OCI-M2 (cell line): ENCODE measurements at regions not wholly inside any gene's neighbourhood (a gene's known extent, or its start where the extent isn't known, plus 50 kb on each side); places are given as distances from the start of the nearest gene placed in this dataset.
"Not testable (repeated sequence)": the region's sequence is repeated elsewhere in the genome, so short reads cannot be mapped to it uniquely, and the experiment has no call there.

Experiments used
- DNase-seq: peaks from one replicate; lab custom pipeline; 2025; ENCODE audit not compliant: unreplicated experiment; lab: John Stamatoyannopoulos, UW

DNA sequence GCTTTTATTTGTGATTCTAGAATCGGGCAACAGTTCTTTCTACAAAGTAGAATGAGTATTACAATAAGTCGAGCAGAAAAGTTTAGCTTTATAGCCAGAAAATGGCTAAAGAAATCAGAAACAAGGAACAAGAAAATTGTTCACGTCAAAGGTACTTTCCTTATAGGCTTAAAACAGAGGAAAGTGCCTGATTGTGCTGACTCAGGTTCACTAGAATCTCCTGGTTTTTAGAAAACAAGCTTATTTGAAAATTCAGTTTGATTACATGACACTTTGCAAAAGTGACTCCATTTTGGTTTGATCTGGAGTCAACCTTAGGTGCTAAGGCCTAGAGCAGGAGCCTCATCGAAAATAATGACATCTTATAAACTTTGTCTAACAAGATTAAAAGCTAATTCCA, 564.7 kb upstream of the FLRT2 start:
- no peak for DNase-seq

- DNase-seq, result no peak
These were observed 560.4 kb upstream of the FLRT2 start for GRCh38 chr14:84969501-84969900.

- DNase-seq, result no peak
These were observed 554.6 kb upstream of the FLRT2 start for GRCh38 chr14:84975241-84975902.

DNA sequence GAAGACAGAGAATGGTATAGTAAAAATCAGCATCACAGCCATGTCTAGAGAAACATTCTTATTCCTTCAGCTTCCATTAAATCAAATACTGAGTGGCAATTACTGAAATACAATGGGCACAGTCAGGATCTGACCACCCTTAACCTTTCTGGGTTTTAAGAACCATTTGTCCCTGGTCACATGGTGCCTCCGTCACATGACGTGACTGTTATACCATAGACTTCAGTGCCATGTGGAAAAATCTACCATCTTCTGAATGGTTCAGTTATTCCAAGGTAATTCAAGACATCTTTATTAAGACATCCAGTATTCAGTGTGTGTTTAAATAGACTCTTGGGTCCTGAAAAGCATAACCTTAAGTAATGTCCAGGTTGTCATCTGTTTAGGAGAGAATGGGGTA, 553.1 kb upstream of the FLRT2 start:
- DNase-seq, result no peak

DNA sequence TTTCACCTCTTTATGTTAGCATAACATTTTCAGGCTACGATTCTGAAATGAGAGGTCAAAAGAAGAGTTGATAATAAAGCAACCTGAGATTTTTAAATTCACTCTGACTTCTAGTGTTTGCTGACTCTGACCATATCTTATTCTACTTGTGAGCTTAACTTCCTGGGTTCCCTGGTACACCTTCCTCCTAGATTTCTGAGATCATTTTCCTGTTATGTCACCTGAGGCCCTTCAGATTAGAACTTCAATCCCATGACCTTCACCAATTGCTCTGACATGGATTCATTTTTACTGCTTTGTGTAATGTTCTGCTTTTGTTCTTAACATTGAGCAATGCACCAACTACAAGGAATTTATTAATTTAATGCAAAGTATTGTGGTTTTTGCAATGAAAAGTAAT, 542.9 kb upstream of the FLRT2 start:
- DNase-seq, result no peak

GRCh38 chr14:84988357-84988756, 541.6 kb upstream of the FLRT2 start:
- DNase-seq, result no peak

DNA sequence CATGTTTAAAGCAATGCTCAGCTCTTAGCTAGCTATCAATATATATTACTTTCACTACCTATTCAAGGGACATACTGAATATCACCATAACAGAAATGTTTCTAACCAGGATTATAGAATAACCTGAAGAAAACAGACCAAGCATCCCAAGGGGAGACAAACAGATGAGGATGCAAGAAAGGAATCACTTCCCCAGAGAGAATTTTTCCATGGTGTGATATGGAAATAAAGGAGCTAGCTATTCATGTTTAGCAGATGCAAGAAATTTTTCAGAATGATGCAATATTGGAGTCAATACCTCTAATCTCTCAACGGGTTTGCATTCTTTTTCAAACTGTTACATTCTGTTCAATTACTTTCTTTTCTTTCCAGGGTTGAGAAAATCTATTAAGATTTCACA, 538.9 kb upstream of the FLRT2 start:
- no peak for DNase-seq

- no peak for DNase-seq
These were observed 531.7 kb upstream of the FLRT2 start for GRCh38 chr14:84998216-84998615.

GRCh38 chr14:85002846-85003245, 527.1 kb upstream of the FLRT2 start:
- DNase-seq, result no peak

- no peak for DNase-seq
These were observed 526.1 kb upstream of the FLRT2 start for GRCh38 chr14:85003805-85004204.

- no peak for DNase-seq
These were observed 520.4 kb upstream of the FLRT2 start for GRCh38 chr14:85009506-85009905.

GRCh38 chr14:85010186-85010585, 519.8 kb upstream of the FLRT2 start:
- DNase-seq, result no peak

DNA sequence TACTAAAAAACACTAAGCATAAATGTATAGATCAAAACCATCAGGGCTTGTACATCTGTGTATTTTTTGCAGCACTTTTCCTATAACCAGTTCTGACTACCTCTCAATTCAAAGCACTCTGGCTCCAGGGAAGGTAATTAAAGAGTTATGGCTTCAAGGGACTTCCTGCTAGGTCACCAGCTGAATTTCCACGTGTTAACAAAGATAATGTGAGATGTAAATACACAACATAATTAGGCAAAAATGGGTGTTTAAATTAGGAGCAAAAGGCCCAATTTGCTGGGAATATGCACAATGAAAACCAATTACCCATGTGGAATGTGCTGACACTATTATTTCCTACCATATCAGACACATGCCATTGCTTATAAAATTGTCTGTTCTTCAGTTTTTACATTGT, 513.4 kb upstream of the FLRT2 start:
- no peak for DNase-seq

GRCh38 chr14:85023866-85024265, 506.1 kb upstream of the FLRT2 start:
- DNase-seq, result not testable (repeated sequence)

DNA sequence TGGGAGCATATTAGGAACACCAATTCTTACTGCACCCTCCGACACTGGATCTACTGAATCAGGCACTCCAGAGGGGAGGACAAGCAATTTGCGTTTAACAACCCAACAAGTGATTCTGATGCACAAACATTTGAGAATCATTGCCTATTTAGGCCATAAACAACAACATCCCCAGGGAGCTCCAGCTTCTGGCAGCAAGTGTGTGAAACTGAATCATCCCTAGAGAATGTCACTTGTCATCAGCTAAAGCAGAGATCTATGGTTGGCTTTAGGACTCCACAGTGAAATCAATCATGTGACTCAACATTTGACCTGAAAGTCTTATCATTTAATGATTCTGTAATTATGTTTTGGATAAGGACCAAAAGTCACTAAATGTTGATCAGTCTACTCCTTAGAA, 505.0 kb upstream of the FLRT2 start:
- no peak for DNase-seq

DNA sequence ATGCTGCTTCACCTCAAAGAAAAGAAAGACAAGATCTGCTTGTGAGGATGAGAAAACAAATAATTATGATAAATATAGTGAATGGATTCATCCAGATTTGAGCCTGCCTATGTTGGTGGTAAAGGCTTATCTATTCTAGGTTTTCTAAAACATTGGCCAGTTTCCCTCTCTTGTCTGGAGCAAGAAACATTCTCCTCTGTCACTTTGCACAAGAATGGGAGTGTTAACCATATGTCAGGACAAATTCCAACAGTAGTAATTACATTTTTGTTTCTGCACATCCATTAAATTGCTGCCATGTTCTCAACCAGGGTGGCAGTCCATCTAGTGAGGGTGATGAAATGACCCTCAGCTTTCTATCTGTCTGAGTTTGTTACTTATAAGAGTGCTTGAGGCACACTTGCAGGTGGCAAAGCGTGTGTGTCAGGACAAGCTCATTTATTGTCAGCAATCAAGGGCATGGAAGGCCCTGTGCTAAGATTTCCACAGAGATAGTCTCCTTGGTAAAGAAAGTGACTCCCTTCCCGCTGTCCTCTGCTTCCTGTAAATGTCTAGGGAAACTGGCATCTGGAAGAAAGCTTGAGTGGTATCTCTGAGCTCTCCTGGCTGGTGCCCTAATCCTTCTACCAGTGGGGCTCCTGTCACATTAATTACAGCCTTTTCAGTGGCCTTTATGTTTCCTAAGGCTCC, 502.1 kb upstream of the FLRT2 start:
- DNase-seq, result no peak

DNA sequence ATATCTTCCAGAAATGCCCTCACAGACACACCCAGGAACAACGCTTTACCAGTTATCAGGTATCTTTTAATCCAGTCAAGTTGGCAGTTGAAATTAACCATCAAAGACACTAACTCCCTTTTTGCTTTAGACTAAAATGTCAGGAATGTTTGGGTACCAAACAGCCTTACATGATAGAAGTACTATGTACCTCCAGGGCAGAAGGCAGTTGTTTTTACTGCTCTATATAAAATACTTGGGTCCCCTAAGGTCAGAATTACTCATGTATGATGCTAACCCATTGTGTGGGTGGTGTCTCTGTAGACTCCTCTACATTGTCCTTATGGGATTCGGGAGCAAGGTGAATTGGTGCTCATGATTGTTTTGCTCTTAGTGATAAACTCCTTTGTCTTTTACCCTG, 492.5 kb upstream of the FLRT2 start:
- DNase-seq, result no peak

GRCh38 chr14:85038526-85039352, 491.2 kb upstream of the FLRT2 start:
- no peak for DNase-seq

DNA sequence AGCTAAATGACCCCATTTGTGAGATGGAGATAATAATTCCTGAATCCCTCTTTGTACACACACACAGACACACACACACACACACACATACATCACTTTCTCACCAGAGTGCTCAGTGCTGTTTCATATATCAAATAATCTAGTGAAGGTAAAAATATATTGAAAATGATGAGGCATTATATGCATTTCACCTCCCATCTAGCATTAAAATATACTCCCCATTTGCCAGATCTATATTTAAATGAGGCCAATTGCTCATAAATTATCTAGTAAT, 490.7 kb upstream of the FLRT2 start:
- no peak for DNase-seq

GRCh38 chr14:85040046-85040685, 489.8 kb upstream of the FLRT2 start:
- no peak for DNase-seq

DNA sequence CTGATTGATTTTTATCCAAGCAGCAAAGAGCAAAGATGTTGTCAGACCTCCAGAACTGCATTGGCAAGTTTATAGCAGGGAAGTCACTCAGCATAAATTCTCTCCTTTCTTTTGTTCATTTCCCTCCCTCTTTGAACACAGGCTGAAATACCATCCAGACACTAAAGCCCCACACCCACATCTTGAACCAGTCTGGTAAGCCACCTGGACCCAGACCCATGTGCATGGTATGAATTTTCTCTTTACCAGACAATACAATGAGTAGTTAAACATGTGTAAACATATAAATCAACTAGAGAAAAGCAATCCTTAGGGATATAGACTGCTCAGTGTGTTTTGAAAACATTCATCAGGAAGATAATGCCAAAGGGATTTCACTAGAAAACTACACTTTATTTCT, 488.3 kb upstream of the FLRT2 start:
- DNase-seq, result no peak

GRCh38 chr14:85042301-85042700, 487.6 kb upstream of the FLRT2 start:
- DNase-seq, result no peak
